ENCODE measurements at regions not wholly inside any gene's neighbourhood (a gene's known extent, or its start where the extent isn't known, plus 50 kb on each side); places are given as distances from the start of the nearest gene placed in this dataset.

DNA sequence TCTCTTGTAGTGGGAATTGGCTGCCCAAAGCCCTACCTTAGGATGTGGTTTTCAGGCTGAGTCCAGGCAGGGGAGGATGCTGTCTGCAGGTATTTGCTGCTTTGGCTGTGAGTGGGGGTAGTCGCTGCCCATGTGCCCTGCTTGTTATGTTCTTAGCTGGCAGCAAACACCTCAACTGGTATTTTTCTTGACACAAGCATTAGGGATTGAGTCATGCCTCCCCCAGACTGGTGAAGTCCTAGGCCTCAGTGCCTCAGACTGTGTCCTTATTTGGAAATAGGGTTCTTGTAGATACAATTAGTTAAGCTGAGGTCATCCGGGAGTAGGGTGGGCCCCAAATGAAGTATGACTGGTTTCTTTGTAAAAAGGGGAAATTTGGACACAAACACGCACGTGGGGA is 808.3 kb upstream of the EEF2KMT start:
- intact Hi-C loops (cut with micrococcal nuclease) (no loop called here), in situ Hi-C loops (cut with MboI; ENCODE audit: low sequenced_read_pairs) (no loop called here), dilution Hi-C loops (cut with HindIII; ENCODE audit: low sequenced_read_pairs, unreplicated experiment) (no loop called here)
- no peaks in the 10 kb centered on the region for H3K36me3 ChIP-seq (ENCODE audit: control insufficient read depth, insufficient read depth, low read length)
- H2AK9ac ChIP-seq (replicated peaks; ENCODE audit: low read depth, low read length, poor library complexity): no peak overlapping the region
- DNase-seq: no peak
- H3K27me3 ChIP-seq (ENCODE audit: control insufficient read depth, insufficient read depth, low read length): no peaks in the 10 kb centered on the region
- no peak overlapping the region for H3K14ac ChIP-seq (replicated peaks; ENCODE audit: low read depth, low read length)
- no peak overlapping the region for H3K23ac ChIP-seq (ENCODE audit: low read depth, low read length)
- WGBS, 2 experiments (ENCODE audit: extremely low coverage in 2 of 2, insufficient read length in 1 of 2): 66% methylated on average over 3 of the region's 4 CpGs; no CpG with 5 or more reads in 1 of the 2 experiments
- no peak overlapping the region for H4K91ac ChIP-seq (ENCODE audit: insufficient read depth, low read depth, low read length)
- no peak overlapping the region for H4K5ac ChIP-seq (ENCODE audit: low read depth, low read length)
- H3K9ac ChIP-seq (ENCODE audit: low read depth, low read length): no peak overlapping the region
- no TSS peak for BruUV-seq (replicated peaks)
- H2BK20ac ChIP-seq (ENCODE audit: low read depth, low read length): no peak overlapping the region
- POLR2A ChIA-PET (ENCODE audit: unreplicated experiment): no interaction called here
- no peaks in the 10 kb centered on the region for H3K4me1 ChIP-seq (ENCODE audit: control insufficient read depth, insufficient read depth, low read length)
- H3K27ac ChIP-seq (ENCODE audit: insufficient read depth, low read length): no peak overlapping the region
- H3K9me3 ChIP-seq (ENCODE audit: control insufficient read depth, insufficient read depth, low read length): peaks cover 22% of the 10 kb centered on the region
- ATAC-seq (ENCODE audit: low read depth): no peak
- H2BK5ac ChIP-seq (ENCODE audit: low read depth, low read length, poor library complexity, severe bottlenecking): no peak overlapping the region
- no peak overlapping the region for H3K4me3 ChIP-seq (ENCODE audit: insufficient read depth, low read depth, low read length)
- no peak overlapping the region for H2AK5ac ChIP-seq (ENCODE audit: low read depth, low read length)
- no peak overlapping the region for H3K56ac ChIP-seq (ENCODE audit: extremely low read depth, insufficient read depth, low read length)
- no peaks in the 10 kb centered on the region for H4K20me1 ChIP-seq (ENCODE audit: insufficient read depth, low read length)
- CTCF ChIA-PET: no interaction called here
- no peak overlapping the region for H4K8ac ChIP-seq (ENCODE audit: low read depth in 2 of 2, low read length in 2 of 2)
- no peak overlapping the region for H2AFZ ChIP-seq (replicated peaks; ENCODE audit: low read length, poor library complexity)
- H3K18ac ChIP-seq (ENCODE audit: low read depth, low read length): no peak overlapping the region
- H2BK15ac ChIP-seq (ENCODE audit: low read depth, low read length): no peak overlapping the region
- H3K79me1 ChIP-seq (ENCODE audit: low read depth in 1 of 2, low read length in 2 of 2): no peaks in the 10 kb centered on the region
- H3K4ac ChIP-seq (ENCODE audit: low read depth, low read length): no peak overlapping the region
- no peak overlapping the region for H2BK120ac ChIP-seq (ENCODE audit: low read depth, low read length)
- no peak overlapping the region for H3K4me2 ChIP-seq (ENCODE audit: low read depth, low read length)
- H3K9me1 ChIP-seq (ENCODE audit: insufficient read depth, low read length): no peaks in the 10 kb centered on the region
- TF ChIP-seq POLR2A (IDR thresholded peaks at IDR 0.05; ENCODE audit: low read depth, low read length) (no peak), NFE2L2 (IDR thresholded peaks at IDR 0.05; ENCODE audit: low read depth, low read length) (no peak), RFX5 (IDR thresholded peaks at IDR 0.05; ENCODE audit: low read depth, low read length) (no peak), MAZ (IDR thresholded peaks at IDR 0.05; ENCODE audit: borderline replicate concordance, low read depth, low read length) (no peak), CEBPB (IDR thresholded peaks at IDR 0.05; ENCODE audit: low read depth, low read length) (no peak), MAFK (IDR thresholded peaks at IDR 0.05; ENCODE audit: low read depth, low read length) (no peak), MXI1 (IDR thresholded peaks at IDR 0.05; ENCODE audit: borderline replicate concordance, low read depth, low read length) (no peak), FOS (IDR thresholded peaks at IDR 0.05; ENCODE audit: low read depth, low read length) (no peak), RCOR1 (IDR thresholded peaks at IDR 0.05; ENCODE audit: insufficient replicate concordance, low read length) (no peak), SMC3 (IDR thresholded peaks at IDR 0.05; ENCODE audit: low read depth, low read length) (no peak)
- TF ChIP-seq, protein P1, sequence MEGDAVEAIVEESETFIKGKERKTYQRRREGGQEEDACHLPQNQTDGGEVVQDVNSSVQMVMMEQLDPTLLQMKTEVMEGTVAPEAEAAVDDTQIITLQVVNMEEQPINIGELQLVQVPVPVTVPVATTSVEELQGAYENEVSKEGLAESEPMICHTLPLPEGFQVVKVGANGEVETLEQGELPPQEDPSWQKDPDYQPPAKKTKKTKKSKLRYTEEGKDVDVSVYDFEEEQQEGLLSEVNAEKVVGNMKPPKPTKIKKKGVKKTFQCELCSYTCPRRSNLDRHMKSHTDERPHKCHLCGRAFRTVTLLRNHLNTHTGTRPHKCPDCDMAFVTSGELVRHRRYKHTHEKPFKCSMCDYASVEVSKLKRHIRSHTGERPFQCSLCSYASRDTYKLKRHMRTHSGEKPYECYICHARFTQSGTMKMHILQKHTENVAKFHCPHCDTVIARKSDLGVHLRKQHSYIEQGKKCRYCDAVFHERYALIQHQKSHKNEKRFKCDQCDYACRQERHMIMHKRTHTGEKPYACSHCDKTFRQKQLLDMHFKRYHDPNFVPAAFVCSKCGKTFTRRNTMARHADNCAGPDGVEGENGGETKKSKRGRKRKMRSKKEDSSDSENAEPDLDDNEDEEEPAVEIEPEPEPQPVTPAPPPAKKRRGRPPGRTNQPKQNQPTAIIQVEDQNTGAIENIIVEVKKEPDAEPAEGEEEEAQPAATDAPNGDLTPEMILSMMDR (conservative IDR thresholded peaks at IDR 0.05; ENCODE audit: low read depth, low read length): no peak
- TF ChIP-seq, protein P2, sequence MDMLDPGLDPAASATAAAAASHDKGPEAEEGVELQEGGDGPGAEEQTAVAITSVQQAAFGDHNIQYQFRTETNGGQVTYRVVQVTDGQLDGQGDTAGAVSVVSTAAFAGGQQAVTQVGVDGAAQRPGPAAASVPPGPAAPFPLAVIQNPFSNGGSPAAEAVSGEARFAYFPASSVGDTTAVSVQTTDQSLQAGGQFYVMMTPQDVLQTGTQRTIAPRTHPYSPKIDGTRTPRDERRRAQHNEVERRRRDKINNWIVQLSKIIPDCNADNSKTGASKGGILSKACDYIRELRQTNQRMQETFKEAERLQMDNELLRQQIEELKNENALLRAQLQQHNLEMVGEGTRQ (IDR thresholded peaks at IDR 0.05; ENCODE audit: low read depth, low read length): no peak
- TF ChIP-seq, protein P3, sequence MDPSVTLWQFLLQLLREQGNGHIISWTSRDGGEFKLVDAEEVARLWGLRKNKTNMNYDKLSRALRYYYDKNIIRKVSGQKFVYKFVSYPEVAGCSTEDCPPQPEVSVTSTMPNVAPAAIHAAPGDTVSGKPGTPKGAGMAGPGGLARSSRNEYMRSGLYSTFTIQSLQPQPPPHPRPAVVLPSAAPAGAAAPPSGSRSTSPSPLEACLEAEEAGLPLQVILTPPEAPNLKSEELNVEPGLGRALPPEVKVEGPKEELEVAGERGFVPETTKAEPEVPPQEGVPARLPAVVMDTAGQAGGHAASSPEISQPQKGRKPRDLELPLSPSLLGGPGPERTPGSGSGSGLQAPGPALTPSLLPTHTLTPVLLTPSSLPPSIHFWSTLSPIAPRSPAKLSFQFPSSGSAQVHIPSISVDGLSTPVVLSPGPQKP (IDR thresholded peaks at IDR 0.05; ENCODE audit: borderline replicate concordance, low read depth, low read length): no peak
